NCI-H2196 (cell line): ENCODE measurements at regions not wholly inside any gene's neighbourhood (a gene's known extent, or its start where the extent isn't known, plus 50 kb on each side); places are given as distances from the start of the nearest gene placed in this dataset.

Experiments used
- DNase-seq: peaks from one replicate; lab custom pipeline; 2025; ENCODE audit not compliant: unreplicated experiment; lab: John Stamatoyannopoulos, UW

- no peak for DNase-seq
Observed at GRCh38 chr2:38427054-38427453, 50.0 kb upstream of the ATL2 start.
